ENCODE measurements at regions not wholly inside any gene's neighbourhood (a gene's known extent, or its start where the extent isn't known, plus 50 kb on each side); places are given as distances from the start of the nearest gene placed in this dataset.

DNA sequence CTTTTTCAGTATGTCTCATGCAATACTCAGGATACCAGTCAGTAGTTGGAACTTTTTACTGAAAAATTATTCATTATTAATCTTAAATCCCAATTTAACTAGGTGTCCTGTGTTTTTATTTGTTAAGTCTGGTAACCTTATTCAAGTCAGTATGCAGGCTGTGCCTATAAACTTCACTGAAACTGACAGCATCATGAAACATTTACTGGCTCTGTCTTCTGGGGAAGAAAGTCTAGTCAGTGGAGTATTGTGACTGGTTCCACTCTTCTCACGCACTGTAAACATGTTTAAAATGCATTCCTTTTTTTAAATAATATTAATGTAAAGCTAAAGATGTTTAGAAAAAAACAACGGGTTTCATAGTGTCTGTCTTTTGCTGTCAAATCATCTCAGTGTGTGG lies 739.7 kb downstream of the LTN1 start:
- TF ChIP-seq, protein P1, sequence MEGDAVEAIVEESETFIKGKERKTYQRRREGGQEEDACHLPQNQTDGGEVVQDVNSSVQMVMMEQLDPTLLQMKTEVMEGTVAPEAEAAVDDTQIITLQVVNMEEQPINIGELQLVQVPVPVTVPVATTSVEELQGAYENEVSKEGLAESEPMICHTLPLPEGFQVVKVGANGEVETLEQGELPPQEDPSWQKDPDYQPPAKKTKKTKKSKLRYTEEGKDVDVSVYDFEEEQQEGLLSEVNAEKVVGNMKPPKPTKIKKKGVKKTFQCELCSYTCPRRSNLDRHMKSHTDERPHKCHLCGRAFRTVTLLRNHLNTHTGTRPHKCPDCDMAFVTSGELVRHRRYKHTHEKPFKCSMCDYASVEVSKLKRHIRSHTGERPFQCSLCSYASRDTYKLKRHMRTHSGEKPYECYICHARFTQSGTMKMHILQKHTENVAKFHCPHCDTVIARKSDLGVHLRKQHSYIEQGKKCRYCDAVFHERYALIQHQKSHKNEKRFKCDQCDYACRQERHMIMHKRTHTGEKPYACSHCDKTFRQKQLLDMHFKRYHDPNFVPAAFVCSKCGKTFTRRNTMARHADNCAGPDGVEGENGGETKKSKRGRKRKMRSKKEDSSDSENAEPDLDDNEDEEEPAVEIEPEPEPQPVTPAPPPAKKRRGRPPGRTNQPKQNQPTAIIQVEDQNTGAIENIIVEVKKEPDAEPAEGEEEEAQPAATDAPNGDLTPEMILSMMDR (IDR thresholded peaks at IDR 0.05) = no peak
- ATAC-seq = no peak
- 78 to 85% methylated on average over 2 of the region's 2 CpGs for WGBS, 2 donors
- Histone ChIP-seq H3K27ac (no peak overlapping the region), H3K4me3 (no peak overlapping the region), H3K27me3 (no peaks in the 10 kb centered on the region), H3K4me1 (peaks cover 0 to 11% (median 0%) of the 10 kb centered on the region in 9 donors), H3K9me3 (no peaks in the 10 kb centered on the region), H3K36me3 (no peaks in the 10 kb centered on the region)
- no peak for DNase-seq
- intact Hi-C loops (cut with DNase I) = no loop called here

DNA sequence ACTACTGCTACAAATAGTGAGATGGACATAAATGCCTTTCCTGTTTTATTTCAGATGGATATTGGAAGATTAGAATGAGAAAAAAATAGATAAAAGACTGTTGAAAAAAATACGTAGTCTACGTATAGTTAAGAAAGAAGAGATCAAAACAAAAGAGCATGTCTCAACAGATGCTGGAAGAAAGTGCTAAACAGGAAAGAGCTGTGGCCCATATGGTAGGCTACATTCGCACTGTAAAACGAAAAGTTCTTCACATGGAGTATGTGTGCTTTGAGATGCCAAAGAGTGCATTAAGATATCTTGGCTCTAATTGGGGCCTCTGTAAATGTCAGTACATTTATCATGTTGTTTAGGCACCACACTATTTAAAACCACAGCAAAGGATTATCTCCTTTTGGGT lies 741.7 kb downstream of the LTN1 start:
- no peaks in the 10 kb centered on the region for H3K36me3 ChIP-seq
- no peak overlapping the region for H3K4me3 ChIP-seq
- intact Hi-C loops (cut with DNase I) = no loop called here
- H3K27me3 ChIP-seq = no peaks in the 10 kb centered on the region
- H3K9me3 ChIP-seq = no peaks in the 10 kb centered on the region
- TF ChIP-seq, protein P1 (IDR thresholded peaks at IDR 0.05) = no peak
- WGBS, 2 donors = 94% methylated on average over 4 of the region's 4 CpGs
- DNase-seq (no peak), ATAC-seq (no peak)
- H3K27ac ChIP-seq = no peak overlapping the region
- no peaks in the 10 kb centered on the region for H3K4me1 ChIP-seq

GRCh38 chr21:28247454-28248020 lies 745.1 kb downstream of the LTN1 start:
- Histone ChIP-seq H3K9me3 (no peaks in the 10 kb centered on the region), H3K27me3 (no peaks in the 10 kb centered on the region), H3K27ac (no peak overlapping the region), H3K4me1 (no peaks in the 10 kb centered on the region), H3K36me3 (no peaks in the 10 kb centered on the region), H3K4me3 (no peak overlapping the region)
- TF ChIP-seq, protein P1 (IDR thresholded peaks at IDR 0.05) = no peak
- no peak for DNase-seq
- intact Hi-C loops (cut with DNase I) = no loop called here
- ATAC-seq = no peak
- WGBS, 2 donors = 95 to 96% methylated on average over 4 of the region's 4 CpGs

DNA sequence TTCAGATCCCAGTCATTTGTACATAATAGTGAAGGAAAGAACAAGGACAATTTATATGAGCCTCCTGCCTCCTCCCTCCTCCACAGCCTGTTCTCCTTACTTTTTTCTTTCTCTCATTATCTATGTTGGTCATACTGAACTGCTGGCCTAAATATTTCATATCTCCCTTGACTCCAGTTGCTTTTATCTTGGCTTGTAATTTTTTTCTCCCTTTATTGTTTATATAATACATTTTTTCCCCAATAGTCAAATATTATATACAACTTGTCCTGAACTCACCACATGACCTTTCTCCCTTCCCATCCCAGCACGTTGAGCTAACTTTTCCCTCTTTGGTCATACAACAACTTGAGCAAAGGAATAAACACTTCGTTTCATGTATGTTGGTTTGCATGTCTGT lies 752.1 kb downstream of the LTN1 start:
- H3K27ac ChIP-seq = no peak overlapping the region

More for the DNA sequence above, 752.1 kb downstream of the LTN1 start:
- H3K4me1 ChIP-seq = peaks cover 0 to 24% (median 13%) of the 10 kb centered on the region in 9 donors
- DNase-seq (no peak), ATAC-seq (no peak)
- no peaks in the 10 kb centered on the region for H3K36me3 ChIP-seq
- WGBS, 2 donors = 84% methylated on average over 2 of the region's 2 CpGs
- TF ChIP-seq, protein P1 (IDR thresholded peaks at IDR 0.05) = no peak
- H3K9me3 ChIP-seq = no peaks in the 10 kb centered on the region
- no peak overlapping the region for H3K4me3 ChIP-seq
- no peaks in the 10 kb centered on the region for H3K27me3 ChIP-seq
- intact Hi-C loops (cut with DNase I) = no loop called here

All from heart right ventricle (tissue), 16 donors.